ENCODE measurements at regions not wholly inside any gene's neighbourhood (a gene's known extent, or its start where the extent isn't known, plus 50 kb on each side); places are given as distances from the start of the nearest gene placed in this dataset.

DNA sequence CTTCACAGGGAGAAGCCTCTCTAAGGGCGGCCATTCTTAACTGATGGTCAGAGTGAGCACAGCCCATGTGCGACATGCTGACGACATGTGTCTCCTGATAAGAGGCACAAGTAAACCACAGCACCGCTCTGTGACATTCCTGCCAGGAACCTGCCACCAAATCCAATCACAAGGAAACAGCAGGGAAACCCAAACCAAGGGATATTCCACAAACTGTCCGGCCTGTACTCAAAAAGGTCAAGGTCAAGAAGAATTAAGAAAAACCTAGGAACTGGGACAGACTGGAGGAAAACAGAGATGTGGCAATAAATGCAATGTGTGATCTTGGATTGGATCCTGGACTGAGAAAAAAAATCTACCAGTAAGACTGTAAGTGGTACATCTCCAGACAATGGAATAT is 91.9 kb downstream of the SYNE3 start:
- no peak overlapping the region for H3K9ac ChIP-seq (ENCODE audit: low read depth, low read length)

DNA sequence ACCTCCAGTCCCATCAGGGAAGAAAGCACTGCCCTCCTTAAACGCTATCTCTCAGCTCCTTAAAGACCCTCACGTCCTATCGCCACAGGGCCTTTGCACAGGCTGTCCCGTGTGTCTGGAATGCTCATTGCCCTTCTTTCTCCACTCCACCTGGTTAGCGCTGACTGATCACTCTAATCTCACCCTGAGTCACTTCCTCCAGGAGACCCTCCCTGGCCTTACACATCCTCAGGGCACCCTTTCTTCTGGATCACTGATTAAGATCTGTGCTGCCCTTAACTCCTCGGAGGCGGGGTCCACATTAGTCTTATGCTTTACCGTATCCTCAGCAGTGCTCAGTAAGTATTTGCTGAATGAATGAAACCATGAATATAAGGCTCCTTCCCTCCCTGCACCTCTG is 94.7 kb downstream of the SYNE3 start:
- H3K36me3 ChIP-seq (ENCODE audit: control insufficient read depth, insufficient read depth, low read length) = no peaks in the 10 kb centered on the region
- H3K9me3 ChIP-seq (ENCODE audit: control insufficient read depth, insufficient read depth, low read length) = no peaks in the 10 kb centered on the region
- no peaks in the 10 kb centered on the region for H3K4me1 ChIP-seq (ENCODE audit: control insufficient read depth, insufficient read depth, low read length)
- H3K9ac ChIP-seq (ENCODE audit: low read depth, low read length) = no peak overlapping the region
- H3K4me3 ChIP-seq (ENCODE audit: low read depth, low read length) = no peak overlapping the region
- H3K27me3 ChIP-seq (ENCODE audit: control insufficient read depth, insufficient read depth, low read length) = no peaks in the 10 kb centered on the region

More for the DNA sequence above, 91.9 kb downstream of the SYNE3 start:
- H3K9me3 ChIP-seq (ENCODE audit: control insufficient read depth, insufficient read depth, low read length) = no peaks in the 10 kb centered on the region
- no peaks in the 10 kb centered on the region for H3K4me1 ChIP-seq (ENCODE audit: control insufficient read depth, insufficient read depth, low read length)
- H3K27me3 ChIP-seq (ENCODE audit: control insufficient read depth, insufficient read depth, low read length) = no peaks in the 10 kb centered on the region
- H3K36me3 ChIP-seq (ENCODE audit: control insufficient read depth, insufficient read depth, low read length) = no peaks in the 10 kb centered on the region
- H3K4me3 ChIP-seq (ENCODE audit: low read depth, low read length) = no peak overlapping the region

DNA sequence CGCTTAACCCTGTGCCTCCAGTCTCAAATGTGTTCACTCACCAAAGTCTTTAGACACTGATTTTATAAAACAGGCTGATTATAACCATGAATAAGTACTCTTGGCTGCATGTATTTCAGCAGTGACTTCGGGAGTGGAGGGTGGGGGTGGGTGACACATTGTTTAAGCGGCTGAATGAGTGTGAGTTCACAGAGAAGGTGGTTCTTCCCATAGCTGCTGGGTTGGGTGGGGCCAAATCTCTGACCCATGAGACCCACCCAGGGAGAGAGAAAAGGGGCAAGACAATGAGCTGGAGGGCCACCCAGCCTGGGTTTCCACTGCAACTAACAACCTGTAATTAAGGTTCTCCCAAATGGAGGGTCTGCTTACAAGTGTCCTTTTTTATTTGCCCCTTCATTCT is 96.4 kb downstream of the SYNE3 start:
- Histone ChIP-seq H3K27me3 (ENCODE audit: control insufficient read depth, insufficient read depth, low read length) (no peaks in the 10 kb centered on the region), H3K4me1 (ENCODE audit: control insufficient read depth, insufficient read depth, low read length) (no peaks in the 10 kb centered on the region), H3K36me3 (ENCODE audit: control insufficient read depth, insufficient read depth, low read length) (no peaks in the 10 kb centered on the region), H3K9me3 (ENCODE audit: control insufficient read depth, insufficient read depth, low read length) (no peaks in the 10 kb centered on the region), H3K4me3 (ENCODE audit: low read depth, low read length) (no peak overlapping the region), H3K9ac (ENCODE audit: low read depth, low read length) (no peak overlapping the region)

DNA sequence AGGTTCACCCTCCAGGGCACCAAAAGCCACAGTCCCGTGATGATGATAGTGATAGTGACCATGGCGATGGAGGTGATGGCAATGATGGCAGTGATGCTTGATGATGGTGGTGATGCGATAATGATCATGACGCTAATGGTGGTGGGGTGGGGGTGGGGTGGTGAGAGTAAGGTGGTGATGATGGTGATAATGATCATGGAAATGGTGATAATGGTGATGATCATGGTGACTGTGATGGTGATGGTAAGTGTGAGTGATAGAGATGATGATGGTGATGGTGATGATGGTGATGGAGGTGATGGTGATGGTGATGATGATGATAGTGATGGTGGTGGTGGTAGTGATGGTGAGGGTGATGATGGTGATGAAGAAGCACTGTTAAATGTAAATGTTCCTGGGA is 96.9 kb downstream of the SYNE3 start:
- no peaks in the 10 kb centered on the region for H3K27me3 ChIP-seq (ENCODE audit: control insufficient read depth, insufficient read depth, low read length)
- H3K9me3 ChIP-seq (ENCODE audit: control insufficient read depth, insufficient read depth, low read length) = no peaks in the 10 kb centered on the region
- H3K36me3 ChIP-seq (ENCODE audit: control insufficient read depth, insufficient read depth, low read length) = no peaks in the 10 kb centered on the region
- no peak overlapping the region for H3K4me3 ChIP-seq (ENCODE audit: low read depth, low read length)
- H3K9ac ChIP-seq (ENCODE audit: low read depth, low read length) = no peak overlapping the region
- H3K4me1 ChIP-seq (ENCODE audit: control insufficient read depth, insufficient read depth, low read length) = no peaks in the 10 kb centered on the region

DNA sequence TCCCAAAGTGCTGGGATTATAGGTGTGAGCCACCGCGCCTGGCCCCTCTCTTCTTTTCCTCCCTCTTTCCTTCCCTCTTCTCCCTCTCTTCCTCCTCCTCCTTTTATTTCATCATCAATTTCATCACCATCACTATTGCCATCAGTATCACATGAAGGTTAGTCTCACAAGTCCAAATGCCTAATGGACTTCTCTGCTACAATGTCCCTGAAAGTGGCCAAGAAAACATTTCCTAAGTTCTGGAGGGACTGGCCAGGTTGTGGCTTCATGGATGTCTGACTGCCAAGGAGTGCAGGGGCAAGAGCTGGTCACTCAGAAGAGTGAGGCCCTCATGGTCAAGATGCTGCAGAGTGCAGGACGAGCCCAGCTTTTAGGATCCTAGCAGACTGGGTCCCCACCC is 97.6 kb downstream of the SYNE3 start:
- Histone ChIP-seq H3K36me3 (ENCODE audit: control insufficient read depth, insufficient read depth, low read length) (no peaks in the 10 kb centered on the region), H3K27me3 (ENCODE audit: control insufficient read depth, insufficient read depth, low read length) (no peaks in the 10 kb centered on the region), H3K4me3 (ENCODE audit: low read depth, low read length) (no peak overlapping the region), H3K4me1 (ENCODE audit: control insufficient read depth, insufficient read depth, low read length) (no peaks in the 10 kb centered on the region), H3K9ac (ENCODE audit: low read depth, low read length) (no peak overlapping the region), H3K9me3 (ENCODE audit: control insufficient read depth, insufficient read depth, low read length) (no peaks in the 10 kb centered on the region)

DNA sequence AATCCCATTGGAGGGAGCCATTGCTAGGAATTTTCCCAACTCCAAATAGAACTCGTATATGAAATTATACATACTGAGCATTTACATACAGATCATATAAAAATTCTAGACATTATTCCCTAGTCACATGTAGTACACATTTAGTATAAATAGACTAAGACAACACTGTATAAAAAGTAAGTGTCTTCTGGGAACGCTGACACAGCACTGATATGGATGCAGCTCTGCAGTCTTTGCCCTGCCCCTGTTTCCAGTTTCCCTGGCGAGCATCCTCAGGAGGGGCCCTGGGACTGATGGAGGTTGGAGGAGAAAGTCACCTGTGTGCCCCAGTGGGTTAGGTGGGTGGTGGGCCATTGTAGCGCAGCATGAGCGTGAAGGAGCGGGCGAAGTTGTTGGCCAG is 97.8 kb upstream of the CLMN start:
- no peaks in the 10 kb centered on the region for H3K9me3 ChIP-seq (ENCODE audit: control insufficient read depth, insufficient read depth, low read length)
- H3K9ac ChIP-seq (ENCODE audit: low read depth, low read length) = no peak overlapping the region
- H3K27me3 ChIP-seq (ENCODE audit: control insufficient read depth, insufficient read depth, low read length) = no peaks in the 10 kb centered on the region
- H3K36me3 ChIP-seq (ENCODE audit: control insufficient read depth, insufficient read depth, low read length) = no peaks in the 10 kb centered on the region
- no peak overlapping the region for H3K4me3 ChIP-seq (ENCODE audit: low read depth, low read length)
- H3K4me1 ChIP-seq (ENCODE audit: control insufficient read depth, insufficient read depth, low read length) = no peaks in the 10 kb centered on the region

DNA sequence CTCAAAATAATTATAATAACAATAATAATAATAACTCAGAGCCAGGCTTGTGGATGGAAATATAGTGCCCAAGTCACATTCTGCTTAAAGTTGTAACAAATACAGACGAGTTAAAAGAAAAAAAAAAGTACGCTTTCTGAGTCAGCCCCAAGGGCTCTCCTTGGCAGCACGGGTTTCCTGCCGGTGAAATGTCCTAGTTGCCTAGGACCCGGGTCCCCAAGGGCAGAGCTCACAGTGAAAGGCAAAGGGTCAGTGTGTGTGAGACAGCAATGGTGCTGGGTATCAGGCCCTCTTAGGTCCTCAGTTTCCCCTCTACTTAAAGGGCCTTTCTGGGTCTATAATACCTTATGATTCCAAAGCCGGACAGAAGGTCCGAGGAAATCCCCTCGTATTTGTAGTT is 96.3 kb upstream of the CLMN start:
- H3K9me3 ChIP-seq (ENCODE audit: control insufficient read depth, insufficient read depth, low read length) = no peaks in the 10 kb centered on the region
- H3K9ac ChIP-seq (ENCODE audit: low read depth, low read length) = no peak overlapping the region
- H3K36me3 ChIP-seq (ENCODE audit: control insufficient read depth, insufficient read depth, low read length) = no peaks in the 10 kb centered on the region
- no peaks in the 10 kb centered on the region for H3K4me1 ChIP-seq (ENCODE audit: control insufficient read depth, insufficient read depth, low read length)
- no peak overlapping the region for H3K4me3 ChIP-seq (ENCODE audit: low read depth, low read length)
- H3K27me3 ChIP-seq (ENCODE audit: control insufficient read depth, insufficient read depth, low read length) = no peaks in the 10 kb centered on the region

DNA sequence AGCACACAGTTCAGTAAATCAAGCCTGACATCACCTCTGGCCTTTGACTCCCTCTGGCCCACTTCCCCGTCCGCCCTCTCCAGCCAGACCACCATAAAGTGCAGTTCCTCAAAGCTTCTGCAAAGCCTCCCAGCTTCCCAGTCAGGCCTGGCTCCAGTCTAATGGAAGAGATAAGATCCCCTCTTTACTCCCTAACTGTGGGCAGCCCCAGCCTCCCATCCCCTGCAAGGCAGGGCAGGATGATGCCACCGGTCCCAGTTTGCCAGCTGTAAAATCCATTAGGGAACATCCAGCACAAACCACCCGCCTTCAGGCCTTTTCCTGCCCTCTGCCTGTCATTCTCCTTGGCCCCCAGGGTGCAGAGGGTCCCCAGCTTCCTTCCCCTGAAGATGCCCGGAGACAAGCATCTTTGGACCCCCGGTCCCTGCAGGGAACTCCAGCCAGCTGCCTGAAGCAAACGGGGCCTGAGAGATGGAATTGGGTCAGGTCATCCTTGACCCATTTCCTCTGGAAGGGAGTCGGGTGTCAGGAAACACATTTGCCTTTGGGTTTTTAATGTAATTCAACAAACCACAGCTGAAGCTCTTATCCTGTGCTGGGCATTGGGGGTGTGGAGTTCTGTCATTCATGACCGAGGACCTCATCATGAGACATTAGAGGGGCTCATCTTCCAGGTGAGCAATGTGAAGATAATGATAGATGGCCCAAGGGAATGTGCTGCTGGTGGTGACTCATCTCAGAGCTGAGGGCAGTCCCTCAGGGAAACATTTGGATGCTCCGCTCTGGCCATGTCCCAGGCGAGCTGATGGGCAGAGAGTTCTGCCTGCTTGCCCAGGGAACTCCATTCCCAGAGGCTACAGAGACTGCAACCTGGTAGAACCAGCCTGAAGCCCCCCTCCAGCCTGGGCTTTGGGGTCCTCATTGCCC is 93.8 kb upstream of the CLMN start:
- no peaks in the 10 kb centered on the region for H3K9me3 ChIP-seq (ENCODE audit: control insufficient read depth, insufficient read depth, low read length)
- H3K27me3 ChIP-seq (ENCODE audit: control insufficient read depth, insufficient read depth, low read length) = no peaks in the 10 kb centered on the region
- no peak overlapping the region for H3K4me3 ChIP-seq (ENCODE audit: low read depth, low read length)
- no peaks in the 10 kb centered on the region for H3K36me3 ChIP-seq (ENCODE audit: control insufficient read depth, insufficient read depth, low read length)
- no peak overlapping the region for H3K9ac ChIP-seq (ENCODE audit: low read depth, low read length)
- H3K4me1 ChIP-seq (ENCODE audit: control insufficient read depth, insufficient read depth, low read length) = no peaks in the 10 kb centered on the region

DNA sequence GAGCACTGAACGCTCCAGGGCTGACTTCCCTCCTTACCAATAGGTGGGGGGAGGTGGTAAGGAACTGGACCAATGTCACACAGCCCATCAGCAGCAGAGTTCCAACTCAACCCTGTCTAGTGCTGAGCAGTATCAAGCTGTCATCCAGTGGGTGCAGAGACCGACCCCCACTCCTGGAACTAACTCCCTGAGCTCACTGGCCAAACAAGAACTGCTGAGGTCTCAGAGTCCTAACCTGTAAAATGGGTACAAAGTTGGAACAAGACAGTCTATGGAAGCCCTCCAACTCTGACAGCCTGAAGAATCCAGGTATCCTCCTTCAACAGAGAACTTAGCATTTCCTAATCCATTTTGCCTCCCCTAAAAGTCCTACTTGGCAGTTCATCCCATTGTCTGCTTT is 91.1 kb upstream of the CLMN start:
- Histone ChIP-seq H3K9me3 (ENCODE audit: control insufficient read depth, insufficient read depth, low read length) (no peaks in the 10 kb centered on the region), H3K36me3 (ENCODE audit: control insufficient read depth, insufficient read depth, low read length) (no peaks in the 10 kb centered on the region)

DNA sequence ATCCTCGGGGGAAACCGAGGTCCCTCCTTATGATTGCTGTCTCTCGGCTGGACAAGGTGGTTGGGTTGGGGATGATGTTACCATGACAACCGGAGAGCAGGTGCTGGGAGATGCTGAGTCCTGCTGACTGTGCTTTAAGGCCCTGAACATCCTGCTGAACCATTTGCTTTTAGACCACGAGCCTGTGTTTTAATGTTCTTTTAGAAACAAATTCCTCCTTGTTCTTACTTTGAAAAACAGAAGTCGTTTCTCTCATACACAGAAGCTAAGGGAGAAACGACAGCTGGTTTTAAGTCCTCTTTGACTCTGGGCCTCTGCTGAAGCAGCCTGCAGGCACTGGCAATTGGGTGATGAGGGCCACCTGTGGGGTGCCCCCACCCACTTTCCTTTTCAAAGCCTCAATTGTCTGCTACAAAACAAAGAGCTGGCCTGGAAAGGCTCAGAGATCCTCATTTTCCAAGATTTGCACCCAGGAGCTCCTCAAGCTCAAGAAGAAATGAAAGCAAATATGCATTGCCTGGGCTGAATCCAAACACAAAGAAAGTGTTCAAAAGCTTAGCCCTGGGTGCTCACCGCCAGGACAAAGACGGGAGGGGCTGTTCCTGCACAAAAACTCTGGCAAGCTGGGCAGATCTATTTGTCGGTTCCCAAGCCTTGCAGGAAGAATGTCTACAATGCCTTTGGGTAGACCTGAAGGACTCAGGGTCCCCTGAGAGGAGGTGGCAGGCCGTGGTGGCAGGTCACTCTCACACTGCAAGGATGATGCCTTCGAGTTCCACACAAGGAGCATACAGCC is 90.0 kb upstream of the CLMN start:
- no peaks in the 10 kb centered on the region for H3K36me3 ChIP-seq (ENCODE audit: control insufficient read depth, insufficient read depth, low read length)
- H3K9ac ChIP-seq (ENCODE audit: low read depth, low read length) = no peak overlapping the region
- no peaks in the 10 kb centered on the region for H3K9me3 ChIP-seq (ENCODE audit: control insufficient read depth, insufficient read depth, low read length)
- no peaks in the 10 kb centered on the region for H3K27me3 ChIP-seq (ENCODE audit: control insufficient read depth, insufficient read depth, low read length)
- no peak overlapping the region for H3K4me3 ChIP-seq (ENCODE audit: low read depth, low read length)
- H3K4me1 ChIP-seq (ENCODE audit: control insufficient read depth, insufficient read depth, low read length) = no peaks in the 10 kb centered on the region

More for the DNA sequence above, 91.1 kb upstream of the CLMN start:
- no peak overlapping the region for H3K9ac ChIP-seq (ENCODE audit: low read depth, low read length)
- H3K4me1 ChIP-seq (ENCODE audit: control insufficient read depth, insufficient read depth, low read length) = no peaks in the 10 kb centered on the region
- no peak overlapping the region for H3K4me3 ChIP-seq (ENCODE audit: low read depth, low read length)
- H3K27me3 ChIP-seq (ENCODE audit: control insufficient read depth, insufficient read depth, low read length) = no peaks in the 10 kb centered on the region

DNA sequence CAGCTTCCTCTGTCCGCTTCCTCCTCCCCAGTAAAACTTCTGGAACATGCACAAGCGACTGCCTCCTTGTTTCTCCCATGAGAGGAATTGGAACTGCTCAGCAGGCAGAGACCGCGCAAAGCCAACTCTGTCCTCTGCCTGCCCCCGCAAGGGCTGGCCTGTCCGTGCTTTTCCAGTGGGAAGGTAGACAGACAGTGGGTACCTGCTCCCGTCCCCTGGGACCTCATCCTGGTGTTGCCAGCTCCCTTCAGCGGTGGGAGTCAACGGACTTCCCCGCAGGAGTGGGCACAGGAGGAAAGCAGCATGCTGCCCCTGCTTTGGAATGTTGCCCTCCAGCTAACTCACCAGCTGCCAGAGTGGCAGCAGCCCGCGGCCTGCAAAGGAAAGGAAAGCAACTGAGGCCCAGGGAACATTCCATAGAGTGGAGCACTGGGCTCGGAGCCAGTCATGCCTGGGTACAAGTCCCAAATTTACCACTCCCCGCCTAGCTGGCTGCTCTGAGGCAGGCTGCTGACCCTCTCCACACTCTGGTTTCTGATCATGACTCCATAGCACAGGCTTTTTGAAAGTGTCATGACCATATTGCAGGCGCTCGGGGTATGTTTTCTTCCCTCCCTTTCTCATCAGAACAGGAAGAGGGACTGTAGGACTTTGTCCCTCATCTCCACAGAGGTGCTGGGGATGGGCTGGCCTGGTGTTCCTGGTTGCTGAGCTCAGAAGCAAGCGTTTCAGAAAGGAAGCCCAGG is 89.2 kb upstream of the CLMN start:
- Histone ChIP-seq H3K9ac (ENCODE audit: low read depth, low read length) (no peak overlapping the region), H3K4me3 (ENCODE audit: low read depth, low read length) (no peak overlapping the region), H3K9me3 (ENCODE audit: control insufficient read depth, insufficient read depth, low read length) (no peaks in the 10 kb centered on the region), H3K4me1 (ENCODE audit: control insufficient read depth, insufficient read depth, low read length) (no peaks in the 10 kb centered on the region), H3K27me3 (ENCODE audit: control insufficient read depth, insufficient read depth, low read length) (no peaks in the 10 kb centered on the region), H3K36me3 (ENCODE audit: control insufficient read depth, insufficient read depth, low read length) (no peaks in the 10 kb centered on the region)
